Ovary (tissue), 7 donors: ENCODE measurements at regions not wholly inside any gene's neighbourhood (a gene's known extent, or its start where the extent isn't known, plus 50 kb on each side); places are given as distances from the start of the nearest gene placed in this dataset.

Experiments used
- DNase-seq, 5 donors: peaks; one replicate each; pipeline ENCODE4 v3.0.0-alpha.2; 2019 to 2020
- H3K27ac ChIP-seq, 2 donors: fragments of 200-600 bp; one replicate each; pipeline versions ENCODE4 v1.5.1 to v1.8.0; 2019 to 2022
- H3K27me3 ChIP-seq: fragments of 200-600 bp; one replicate; pipeline ENCODE4 v1.8.0; 2022
- H3K36me3 ChIP-seq: fragments of 200-600 bp; sonication (generic); one replicate; pipeline ENCODE4 v1.5.1; 2019
- H3K4me1 ChIP-seq: one replicate; pipeline ENCODE4 v1.8.1; 2013; ENCODE audit warnings: mild to moderate bottlenecking, moderate library complexity; ENCODE audit not compliant: insufficient read depth
- H3K4me3 ChIP-seq: fragments of 200-600 bp; sonication (generic); one replicate; pipeline ENCODE4 v1.5.1; 2017
- H3K9me3 ChIP-seq, 2 donors: fragments of 200-600 bp in 1 of 2; sonication (generic) in 1 of 2; one replicate each; pipeline versions ENCODE4 v1.5.1 to v1.8.1; 2013 to 2019; ENCODE audit warnings: mild to moderate bottlenecking in 1 of 2, moderate library complexity in 1 of 2
- CTCF ChIP-seq, 3 donors: fragments of 450-650 bp in 2 of 3; fragments of 200-600 bp in 1 of 3; IDR thresholded peaks; one replicate each; pipeline versions ENCODE4 v1.5.1 to v1.8.0; 2016 to 2022; ENCODE audit warnings: antibody characterized with exemption in 3 of 3, mild to moderate bottlenecking in 1 of 3
- EP300 ChIP-seq: sonication (generic); formaldehyde crosslinking; IDR thresholded peaks from one replicate; pipeline ENCODE4 v1.6.1; 2017; ENCODE audit warnings: antibody characterized with exemption
- POLR2A ChIP-seq: fragments of 450-650 bp; IDR thresholded peaks from one replicate; pipeline ENCODE4 v1.6.1; 2017; ENCODE audit warnings: antibody characterized with exemption, mild to moderate bottlenecking, moderate library complexity
- WGBS, 3 donors: extraction: QIAGEN DNeasy Blood & Tissue Kit in 1 of 3; methylation state at CpG; one replicate each; pipeline versions ENCODE4 v1.1.5 to v1.1.7; 2013 to 2017; 5-methylcytosine and 5-hydroxymethylcytosine counted together
- intact Hi-C, 4 donors: fragments of 100-400 bp; cut with DNase I; formaldehyde crosslinking; loops; one replicate each; pipeline versions ENCODE4 v1.11.0 to v1.15.1; 2022 to 2023
- donor health status: DM: no; HTN: no; CAD: no; lungs with moderate emphysema.
- donor health status: DM: no; HTN: no; CAD: no.
- donor health status: Bipolar disorder and iron deficiency.
- donor health status: DM: no; HTN: no; CAD: no.
- donor health status: DM: yes; HTN: yes; CAD: no.

GRCh38 chr4:1472148-1472797, 66.0 kb upstream of the NKX1-1 start:
- H3K4me1 ChIP-seq, result no peaks in the 10 kb centered on the region
- no peak overlapping the region for H3K4me3 ChIP-seq
- no peaks in the 10 kb centered on the region for H3K27me3 ChIP-seq
- H3K9me3 ChIP-seq, result no peaks in the 10 kb centered on the region
- intact Hi-C loops, result no loop called here
- no peak for TF ChIP-seq EP300
- no peak for TF ChIP-seq POLR2A
- TF ChIP-seq CTCF (IDR thresholded peaks at IDR 0.05), result no peak
- DNase-seq, result peak in 2 of 5 donors; percentile 7 to 16
- no peaks in the 10 kb centered on the region for H3K36me3 ChIP-seq
- 4 to 9% (median 5%) methylated on average over 42 to 58 of the region's 58 CpGs for WGBS, 3 donors
- H3K27ac ChIP-seq, result no peak overlapping the region

- no peak overlapping the region for H3K4me3 ChIP-seq
- no peak overlapping the region for H3K27ac ChIP-seq
- H3K4me1 ChIP-seq, result no peaks in the 10 kb centered on the region
- H3K27me3 ChIP-seq, result no peaks in the 10 kb centered on the region
- H3K36me3 ChIP-seq, result no peaks in the 10 kb centered on the region
- peak in 2 of 5 donors; percentile 3 to 24 for DNase-seq
- no peak for TF ChIP-seq CTCF (IDR thresholded peaks at IDR 0.05)
- no peak for TF ChIP-seq EP300
- TF ChIP-seq POLR2A, result no peak
- WGBS, 3 donors, result 7 to 12% (median 10%) methylated on average over 38 to 55 of the region's 55 CpGs
- H3K9me3 ChIP-seq, result no peaks in the 10 kb centered on the region
- intact Hi-C loops, result no loop called here
Observed at GRCh38 chr4:1471443-1472147, 65.4 kb upstream of the NKX1-1 start.

- Histone ChIP-seq H3K4me1 (no peaks in the 10 kb centered on the region), H3K27me3 (no peaks in the 10 kb centered on the region), H3K4me3 (no peak overlapping the region), H3K27ac (no peak overlapping the region), H3K9me3 (no peaks in the 10 kb centered on the region), H3K36me3 (no peaks in the 10 kb centered on the region)
- no peak for TF ChIP-seq CTCF (IDR thresholded peaks at IDR 0.05)
- intact Hi-C loops, result no loop called here
- peak in 2 of 5 donors; percentile 7 to 25 for DNase-seq
- WGBS, 3 donors, result 56 to 63% (median 62%) methylated on average over 12 of the region's 12 CpGs
Observed at GRCh38 chr4:1470816-1471442, 64.7 kb upstream of the NKX1-1 start.

- H3K4me3 ChIP-seq, result no peak overlapping the region
- intact Hi-C loops, result no loop called here
Observed at GRCh38 chr4:1470393-1470670, 64.1 kb upstream of the NKX1-1 start.

More at GRCh38 chr4:1470393-1470670, 64.1 kb upstream of the NKX1-1 start:
- no peaks in the 10 kb centered on the region for H3K4me1 ChIP-seq
- no peak for DNase-seq
- WGBS, 3 donors, result 16 to 24% (median 17%) methylated on average over 4 to 7 of the region's 7 CpGs
- H3K27ac ChIP-seq, result no peak overlapping the region
- no peaks in the 10 kb centered on the region for H3K27me3 ChIP-seq
- no peaks in the 10 kb centered on the region for H3K9me3 ChIP-seq
- no peak for TF ChIP-seq POLR2A
- TF ChIP-seq CTCF (IDR thresholded peaks at IDR 0.05), result no peak
- TF ChIP-seq EP300, result no peak
- no peaks in the 10 kb centered on the region for H3K36me3 ChIP-seq
